Liver (tissue), 8 donors: ENCODE measurements at regions not wholly inside any gene's neighbourhood (a gene's known extent, or its start where the extent isn't known, plus 50 kb on each side); places are given as distances from the start of the nearest gene placed in this dataset.

Experiments used
- DNase-seq: peaks from one replicate; pipeline ENCODE4 v3.0.0-alpha.2; 2017; ENCODE audit warnings: low spot score
- H3K27ac ChIP-seq, 2 donors: one replicate each; pipeline ENCODE4 v1.7.0; 2013; ENCODE audit warnings: inconsistent platforms in 2 of 2, low read length in 2 of 2, control low read depth in 1 of 2, low read depth in 1 of 2, mild to moderate bottlenecking in 1 of 2
- H3K27me3 ChIP-seq, 4 donors: one replicate each; pipeline versions ENCODE4 v1.6.1 to v1.7.0; 2013; ENCODE audit warnings: low read length in 3 of 4, inconsistent platforms in 1 of 4, mild to moderate bottlenecking in 1 of 4, moderate library complexity in 1 of 4; ENCODE audit not compliant: control insufficient read depth in 4 of 4, insufficient read depth in 4 of 4
- H3K36me3 ChIP-seq, 4 donors: one replicate each; pipeline versions ENCODE4 v1.6.1 to v1.7.0; 2013; ENCODE audit warnings: low read length in 3 of 4, mild to moderate bottlenecking in 3 of 4, low read depth in 1 of 4, moderate library complexity in 1 of 4; ENCODE audit not compliant: control insufficient read depth in 4 of 4, insufficient read depth in 3 of 4
- H3K4me1 ChIP-seq, 4 donors: one replicate each; pipeline versions ENCODE4 v1.6.1 to v1.7.0; 2013; ENCODE audit warnings: low read length in 3 of 4, mild to moderate bottlenecking in 3 of 4, moderate library complexity in 1 of 4; ENCODE audit not compliant: control insufficient read depth in 4 of 4, insufficient read depth in 4 of 4
- H3K4me3 ChIP-seq, 3 donors: one replicate each; pipeline versions ENCODE4 v1.6.1 to v1.7.0; 2013; ENCODE audit warnings: low read length in 3 of 3, control low read depth in 1 of 3, low read depth in 1 of 3, mild to moderate bottlenecking in 1 of 3
- H3K9ac ChIP-seq, 2 donors: one replicate each; pipeline ENCODE4 v1.7.0; 2013; ENCODE audit warnings: low read length in 2 of 2, mild to moderate bottlenecking in 2 of 2, moderate library complexity in 2 of 2, control low read depth in 1 of 2, low read depth in 1 of 2
- H3K9me3 ChIP-seq, 4 donors: one replicate each; pipeline versions ENCODE4 v1.6.1 to v1.7.0; 2013; ENCODE audit warnings: low read length in 3 of 4; ENCODE audit not compliant: control insufficient read depth in 4 of 4
- ATF3 ChIP-seq: IDR thresholded peaks from 2 replicates; pipeline ENCODE4 v1.6.1; 2016; ENCODE audit warnings: antibody characterized with exemption
- CTCF ChIP-seq: fragments of 150-350 bp; IDR thresholded peaks from 2 replicates; pipeline ENCODE4 v1.5.1; 2017; ENCODE audit warnings: improper control_type of control experiment, low read depth, low read length; ENCODE audit not compliant: missing input control
- EGR1 ChIP-seq, 2 donors: IDR thresholded peaks; 2 replicates each; pipeline ENCODE4 v1.6.1; 2016 to 2018; ENCODE audit warnings: antibody characterized with exemption in 2 of 2, low read depth in 2 of 2
- FOXA1 ChIP-seq: IDR thresholded peaks from 2 replicates; pipeline ENCODE4 v1.6.1; 2016; ENCODE audit warnings: antibody characterized with exemption
- FOXA2 ChIP-seq: IDR thresholded peaks from 2 replicates; pipeline ENCODE4 v1.6.1; 2016; ENCODE audit warnings: antibody characterized with exemption
- GABPA ChIP-seq, 2 donors: IDR thresholded peaks in 1 of 2; conservative IDR thresholded peaks in 1 of 2; 2 replicates each; pipeline ENCODE4 v1.6.1; 2016; ENCODE audit warnings: antibody characterized with exemption in 2 of 2, mild to moderate bottlenecking in 1 of 2, moderate library complexity in 1 of 2
- HNF4A ChIP-seq, 2 donors: conservative IDR thresholded peaks; 2 replicates each; pipeline ENCODE4 v1.6.1; 2016; ENCODE audit warnings: antibody characterized with exemption in 2 of 2, mild to moderate bottlenecking in 2 of 2
- HNF4G ChIP-seq: IDR thresholded peaks from 2 replicates; pipeline ENCODE4 v1.6.1; 2016; ENCODE audit warnings: antibody characterized with exemption
- JUND ChIP-seq, 2 donors: IDR thresholded peaks; 2 replicates each; pipeline ENCODE4 v1.6.1; 2016; ENCODE audit warnings: antibody characterized with exemption in 2 of 2
- MAX ChIP-seq: IDR thresholded peaks from 2 replicates; pipeline ENCODE4 v1.6.1; 2016; ENCODE audit warnings: antibody characterized with exemption
- NR2F2 ChIP-seq: IDR thresholded peaks from 2 replicates; pipeline ENCODE4 v1.6.1; 2016; ENCODE audit warnings: antibody characterized with exemption
- RAD21 ChIP-seq, 2 donors: IDR thresholded peaks; 2 replicates each; pipeline ENCODE4 v1.6.1; 2016; ENCODE audit warnings: antibody characterized with exemption in 2 of 2, mild to moderate bottlenecking in 2 of 2
- REST ChIP-seq: IDR thresholded peaks from 2 replicates; pipeline ENCODE4 v1.6.1; 2016; ENCODE audit warnings: antibody characterized with exemption, mild to moderate bottlenecking
- RXRA ChIP-seq, 2 donors: IDR thresholded peaks; 2 replicates each; pipeline ENCODE4 v1.6.1; 2017 to 2018; ENCODE audit warnings: antibody characterized with exemption in 2 of 2, mild to moderate bottlenecking in 1 of 2
- SP1 ChIP-seq: IDR thresholded peaks from 2 replicates; pipeline ENCODE4 v1.6.1; 2018; ENCODE audit warnings: antibody characterized with exemption, mild to moderate bottlenecking
- TAF1 ChIP-seq: conservative IDR thresholded peaks from 2 replicates; pipeline ENCODE4 v1.6.1; 2016; ENCODE audit warnings: antibody characterized with exemption, mild to moderate bottlenecking
- YY1 ChIP-seq: IDR thresholded peaks from 2 replicates; pipeline ENCODE4 v1.6.1; 2016; ENCODE audit warnings: antibody characterized with exemption, mild to moderate bottlenecking
- ZBTB33 ChIP-seq: IDR thresholded peaks from 2 replicates; pipeline ENCODE4 v1.6.1; 2016; ENCODE audit warnings: antibody characterized with exemption
- WGBS: extraction: QIAGEN DNeasy Blood & Tissue Kit; methylation state at CpG from one replicate; pipeline ENCODE4 v1.1.7; 2013; 5-methylcytosine and 5-hydroxymethylcytosine counted together
- donor health status: healthy.
- donor health status: healthy.
- donor health status: healthy.
- donor health status: healthy.
- donor health status: healthy.

GRCh38 chr9:30522061-30522460, 1862.4 kb upstream of the ACO1 start:
- no peak for TF ChIP-seq RXRA (IDR thresholded peaks at IDR 0.05)
- no peak for TF ChIP-seq GABPA (IDR thresholded peaks at IDR 0.05 in 1 of 2, conservative IDR thresholded peaks at IDR 0.05 in 1 of 2)
- no peak for TF ChIP-seq FOXA1
- no peak for TF ChIP-seq SP1
- TF ChIP-seq FOXA2, result no peak
- no peak for TF ChIP-seq HNF4A (conservative IDR thresholded peaks at IDR 0.05)
- TF ChIP-seq RAD21 (IDR thresholded peaks at IDR 0.05), result no peak
- no peak for TF ChIP-seq MAX
- TF ChIP-seq EGR1 (IDR thresholded peaks at IDR 0.05; ENCODE audit: low read depth in 2 of 2), result no peak
- no peak for TF ChIP-seq ATF3
- TF ChIP-seq TAF1, result no peak
- no peak for TF ChIP-seq NR2F2
- no peak for TF ChIP-seq HNF4G
- TF ChIP-seq YY1, result no peak
- TF ChIP-seq JUND (IDR thresholded peaks at IDR 0.05), result no peak
- TF ChIP-seq ZBTB33, result no peak
- TF ChIP-seq REST, result no peak
- TF ChIP-seq CTCF, result no peak
- no peak for DNase-seq
- no peaks in the 10 kb centered on the region for H3K36me3 ChIP-seq
- no peaks in the 10 kb centered on the region for H3K9me3 ChIP-seq
- H3K9ac ChIP-seq, result no peak overlapping the region
- WGBS, result 94% methylated on average over 2 of the region's 2 CpGs
- no peaks in the 10 kb centered on the region for H3K4me1 ChIP-seq
- H3K27me3 ChIP-seq, result peaks cover 0 to 5% (median 0%) of the 10 kb centered on the region in 4 donors
- no peak overlapping the region for H3K27ac ChIP-seq
- H3K4me3 ChIP-seq, result no peak overlapping the region

GRCh38 chr9:30522486-30522885, 1862.0 kb upstream of the ACO1 start:
- Histone ChIP-seq H3K27me3 (peaks cover 0 to 5% (median 0%) of the 10 kb centered on the region in 4 donors), H3K9me3 (no peaks in the 10 kb centered on the region), H3K36me3 (no peaks in the 10 kb centered on the region), H3K4me1 (no peaks in the 10 kb centered on the region), H3K9ac (no peak overlapping the region), H3K4me3 (no peak overlapping the region), H3K27ac (no peak overlapping the region)
- no peak for DNase-seq
- 57% methylated on average over 3 of the region's 3 CpGs for WGBS
- no peak for TF ChIP-seq HNF4A (conservative IDR thresholded peaks at IDR 0.05)
- no peak for TF ChIP-seq MAX
- TF ChIP-seq RAD21 (IDR thresholded peaks at IDR 0.05), result no peak
- TF ChIP-seq NR2F2, result no peak
- no peak for TF ChIP-seq SP1
